ENCODE measurements at regions not wholly inside any gene's neighbourhood (a gene's known extent, or its start where the extent isn't known, plus 50 kb on each side); places are given as distances from the start of the nearest gene placed in this dataset.

- H2BK15ac ChIP-seq (ENCODE audit: low read length) = no peak overlapping the region
- H3K4me2 ChIP-seq (ENCODE audit: insufficient read depth in 1 of 2, low read depth in 2 of 2, low read length in 2 of 2) = no peak overlapping the region
- no peaks in the 10 kb centered on the region for H3K79me2 ChIP-seq (ENCODE audit: control insufficient read depth in 1 of 2, insufficient read depth in 2 of 2, low read length in 2 of 2)
- H3K79me1 ChIP-seq (ENCODE audit: low read depth, low read length) = no peaks in the 10 kb centered on the region
- no peak overlapping the region for H2AK5ac ChIP-seq (ENCODE audit: low read depth, low read length)
- no peaks in the 10 kb centered on the region for H3K23me2 ChIP-seq (ENCODE audit: low read depth, low read length)
- DNase-seq (ENCODE audit: low read depth in 1 of 2, low spot score in 2 of 2) (no peak), FAIRE-seq (no peak)
- H2BK120ac ChIP-seq (replicated peaks; ENCODE audit: low read depth, low read length) = no peak overlapping the region
- H3K9me3 ChIP-seq (ENCODE audit: insufficient read depth in 2 of 2, low read depth in 1 of 2, low read length in 1 of 2) = no peaks in the 10 kb centered on the region
- H4K91ac ChIP-seq (replicated peaks; ENCODE audit: insufficient read length, low read length) = no peak overlapping the region
- H3K9ac ChIP-seq (replicated peaks in 1 of 4; ENCODE audit: extremely low read depth in 1 of 4, low read depth in 3 of 4, low read length in 3 of 4) = no peak overlapping the region
- H2BK5ac ChIP-seq (ENCODE audit: low read depth, low read length) = no peak overlapping the region
- H3K27me3 ChIP-seq (replicated peaks in 1 of 4; ENCODE audit: control insufficient read depth in 3 of 4, extremely low read depth in 1 of 4, insufficient read depth in 3 of 4, low read length in 3 of 4) = no peaks in the 10 kb centered on the region
- CTCF ChIA-PET (ENCODE audit: partially characterized antibody) = no interaction called here
- H2BK12ac ChIP-seq (ENCODE audit: low read depth, low read length) = no peak overlapping the region
- H3K4ac ChIP-seq (replicated peaks; ENCODE audit: insufficient read length, low read depth, low read length) = no peak overlapping the region
- no peak overlapping the region for H3K56ac ChIP-seq (replicated peaks; ENCODE audit: insufficient read length, low read depth, low read length)
- H3K4me1 ChIP-seq (replicated peaks in 1 of 4; ENCODE audit: control insufficient read depth in 3 of 4, insufficient read depth in 4 of 4, low read length in 3 of 4) = no peaks in the 10 kb centered on the region
- no peak overlapping the region for H3K18ac ChIP-seq (ENCODE audit: extremely low read depth, low read length)
- H3K27ac ChIP-seq (ENCODE audit: low read depth, low read length) = no peak overlapping the region
- H4K5ac ChIP-seq (ENCODE audit: insufficient read length, low read depth, low read length) = no peak overlapping the region
- no peak overlapping the region for H2AFZ ChIP-seq (ENCODE audit: low read length)
- no peak overlapping the region for H3K23ac ChIP-seq (ENCODE audit: insufficient read length)
- POLR2A ChIA-PET (ENCODE audit: partially characterized antibody) = no interaction called here
- H3K4me3 ChIP-seq (ENCODE audit: extremely low read depth in 1 of 4, insufficient read depth in 2 of 4, low read depth in 3 of 4, low read length in 4 of 4) = no peak overlapping the region
- H4K20me1 ChIP-seq (replicated peaks in 1 of 2; ENCODE audit: control insufficient read depth in 1 of 2, insufficient read depth in 2 of 2, low read length in 2 of 2) = no peaks in the 10 kb centered on the region
- no peaks in the 10 kb centered on the region for H3K36me3 ChIP-seq (ENCODE audit: control insufficient read depth in 2 of 4, insufficient read depth in 4 of 4, low read length in 3 of 4)
- H2BK20ac ChIP-seq (ENCODE audit: low read length) = no peak overlapping the region
- no peak overlapping the region for H4K8ac ChIP-seq (ENCODE audit: extremely low read depth, insufficient read depth, low read length)
- no peak overlapping the region for H3K14ac ChIP-seq (ENCODE audit: insufficient read length)
- TF ChIP-seq CEBPB (IDR thresholded peaks at IDR 0.05; ENCODE audit: low read depth, low read length) (no peak), CHD2 (IDR thresholded peaks at IDR 0.05; ENCODE audit: low read length) (no peak), RNF2 (IDR thresholded peaks at IDR 0.05; ENCODE audit: borderline replicate concordance, low read depth, low read length, missing control alignments, poor library complexity, severe bottlenecking) (no peak), GABPA (IDR thresholded peaks at IDR 0.05; ENCODE audit: borderline replicate concordance, insufficient read depth, low read length) (no peak), EP300 (IDR thresholded peaks at IDR 0.05; ENCODE audit: borderline replicate concordance in 1 of 2, low read depth in 2 of 2, low read length in 2 of 2) (no peak), EZH2 (IDR thresholded peaks at IDR 0.05; ENCODE audit: low read depth, low read length, severe bottlenecking) (no peak), YY1 (IDR thresholded peaks at IDR 0.05; ENCODE audit: low read depth, low read length) (no peak), CTBP2 (IDR thresholded peaks at IDR 0.05; ENCODE audit: borderline replicate concordance, insufficient read depth, insufficient read length, low read length) (no peak), MAFK (IDR thresholded peaks at IDR 0.05; ENCODE audit: low read depth, low read length) (no peak), KDM5A (IDR thresholded peaks at IDR 0.05; ENCODE audit: low read length) (no peak), TEAD4 (IDR thresholded peaks at IDR 0.05; ENCODE audit: low read depth, low read length) (no peak), SIRT6 (IDR thresholded peaks at IDR 0.05; ENCODE audit: low read length) (no peak), CTCF (IDR thresholded peaks at IDR 0.05; ENCODE audit: control extremely low read depth in 1 of 3, insufficient read depth in 1 of 3, low read depth in 1 of 3, low read length in 3 of 3) (no peak)
Observed at GRCh38 chr11:39571081-39571480, 1888.4 kb downstream of the LRRC4C start.
